ENCODE measurements at regions not wholly inside any gene's neighbourhood (a gene's known extent, or its start where the extent isn't known, plus 50 kb on each side); places are given as distances from the start of the nearest gene placed in this dataset.

DNA sequence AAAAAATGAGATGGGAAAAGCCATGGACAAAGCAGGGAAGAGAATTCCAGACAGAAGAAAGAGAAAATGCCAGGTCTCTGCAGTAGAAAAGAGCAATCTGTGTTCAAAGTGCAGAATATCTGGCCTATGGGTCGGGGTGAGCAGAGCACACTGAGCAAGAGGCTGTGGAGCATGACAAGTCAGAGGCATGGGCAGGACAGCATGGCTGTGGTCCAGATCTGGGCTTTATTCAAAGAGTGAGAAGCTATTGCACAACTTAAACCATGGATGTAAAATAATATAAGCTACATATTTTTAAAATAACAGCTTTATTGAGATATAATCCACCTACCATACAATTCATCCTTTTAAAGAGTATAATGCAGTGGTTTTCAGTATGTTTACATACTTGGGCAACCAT lies 133.1 kb upstream of the SPDL1 start:
- ATAC-seq (no peak), DNase-seq (ENCODE audit: low spot score) (no peak)

DNA sequence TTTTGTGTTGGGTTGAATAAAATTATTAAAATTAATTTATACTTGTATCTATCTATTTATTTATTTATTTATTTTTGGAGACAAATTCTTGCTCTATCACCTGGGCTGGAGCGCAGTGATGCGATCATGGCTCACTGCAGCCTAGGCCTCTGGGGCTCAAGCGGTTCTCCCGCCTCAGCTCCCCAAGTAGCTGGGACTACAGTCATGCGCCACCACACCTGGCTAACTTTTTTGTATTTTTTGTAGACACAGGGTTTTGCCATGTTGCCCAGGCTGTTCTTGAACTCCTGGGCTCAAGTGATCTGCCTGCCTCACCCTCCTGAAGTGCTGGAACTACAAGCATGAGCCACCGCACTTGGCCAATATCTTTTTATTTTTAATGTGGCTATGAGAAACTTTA lies 134.7 kb upstream of the SPDL1 start:
- no peak for ATAC-seq
- DNase-seq (ENCODE audit: low spot score): no peak

- ATAC-seq (no peak), DNase-seq (ENCODE audit: low spot score) (no peak)
Measured at GRCh38 chr5:169445191-169445590, 138.4 kb upstream of the SPDL1 start.

DNA sequence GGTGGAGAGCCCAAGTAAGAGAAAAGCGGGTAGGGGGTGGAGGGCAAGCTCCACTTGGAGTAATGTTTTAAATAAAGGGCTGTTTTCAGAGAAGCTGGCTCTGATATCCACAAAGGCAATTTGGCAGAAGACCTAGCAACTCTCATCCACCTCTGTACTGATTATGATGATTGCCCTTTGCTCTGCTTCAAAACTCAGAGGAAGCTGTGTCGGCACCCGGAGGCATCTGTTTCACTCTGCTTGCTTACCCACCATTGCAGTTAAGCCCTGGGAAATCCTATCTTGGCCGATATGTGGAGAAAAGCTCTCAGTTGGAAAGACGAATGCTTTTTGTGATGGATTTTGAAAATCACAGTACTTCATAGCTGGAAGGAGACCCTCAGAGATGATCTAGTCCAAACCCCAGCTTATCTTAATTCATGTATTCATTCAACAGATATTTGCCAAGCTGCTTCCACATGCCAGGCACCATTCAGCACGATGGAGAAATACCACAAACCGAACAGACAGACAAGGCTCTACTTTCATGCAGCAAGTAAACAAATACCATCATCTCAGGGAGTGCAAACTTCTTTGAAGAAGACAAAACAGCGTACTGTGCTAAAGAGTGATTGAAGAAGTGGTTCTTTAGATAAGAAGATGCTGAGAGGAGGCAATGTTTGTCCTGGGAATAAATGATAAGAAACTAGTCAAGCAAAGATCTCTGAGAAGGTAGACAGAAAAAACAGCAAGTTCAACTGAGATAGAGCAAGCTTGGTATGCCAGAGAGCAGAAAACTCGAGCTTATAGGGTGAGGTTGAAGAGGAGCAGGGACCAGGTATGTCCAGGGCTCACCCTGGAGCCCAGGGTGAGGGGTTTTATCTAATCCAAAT lies 140.4 kb upstream of the SPDL1 start:
- ATAC-seq: no peak
- DNase-seq (ENCODE audit: low spot score): no peak

DNA sequence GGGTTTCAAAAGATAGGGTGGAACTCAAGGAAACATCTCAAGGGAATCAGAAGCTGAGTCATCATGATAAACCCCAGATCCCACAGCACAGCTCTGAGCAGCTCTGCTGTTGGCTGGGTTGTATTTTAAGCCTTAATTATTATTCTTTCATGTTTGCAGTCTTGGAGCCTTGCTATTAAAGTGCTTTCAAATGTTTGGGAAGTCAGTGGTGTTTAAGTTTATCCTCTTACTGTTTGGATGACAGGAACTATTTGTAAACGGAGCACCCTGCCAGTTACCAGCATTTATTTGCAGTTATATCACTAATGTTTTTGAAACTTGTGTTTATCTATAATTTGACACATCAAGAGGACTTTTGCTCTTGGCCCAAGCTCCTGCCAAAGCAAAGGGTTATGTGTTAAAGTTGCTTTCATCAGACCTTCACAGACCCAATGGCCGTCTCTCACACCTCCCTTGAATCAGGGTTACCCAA lies 141.1 kb upstream of the SPDL1 start:
- ATAC-seq (no peak), DNase-seq (ENCODE audit: low spot score) (no peak)

DNA sequence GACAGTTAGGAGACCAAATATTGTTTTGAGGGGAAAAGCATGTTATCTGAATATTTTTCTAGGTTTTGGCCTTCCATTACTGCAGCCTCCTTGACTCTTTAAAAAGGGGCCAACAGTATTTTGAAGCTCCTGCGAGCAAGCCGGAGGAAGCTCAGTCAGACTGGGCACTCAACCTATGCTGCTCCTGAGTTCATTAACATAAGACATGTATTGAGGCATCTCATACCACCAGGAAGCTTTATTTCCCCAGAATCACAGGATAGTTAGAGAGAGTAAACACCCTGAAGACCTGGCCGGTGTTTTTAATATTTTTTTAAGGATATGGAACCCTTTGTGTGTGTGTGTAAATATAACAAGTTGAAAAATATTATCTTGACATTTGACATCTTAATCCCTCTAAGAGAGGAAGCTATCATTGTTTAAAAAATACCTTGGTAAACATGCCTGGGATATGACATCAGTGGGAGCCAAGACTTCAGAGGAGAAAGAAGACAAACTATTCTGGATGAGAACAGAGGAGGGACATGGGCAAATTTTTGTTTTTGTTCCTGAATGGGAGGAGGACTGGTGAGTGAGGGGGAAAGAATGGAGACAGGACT lies 139.3 kb upstream of the SLIT3 start:
- DNase-seq (ENCODE audit: low spot score) (no peak), ATAC-seq (no peak)

DNA sequence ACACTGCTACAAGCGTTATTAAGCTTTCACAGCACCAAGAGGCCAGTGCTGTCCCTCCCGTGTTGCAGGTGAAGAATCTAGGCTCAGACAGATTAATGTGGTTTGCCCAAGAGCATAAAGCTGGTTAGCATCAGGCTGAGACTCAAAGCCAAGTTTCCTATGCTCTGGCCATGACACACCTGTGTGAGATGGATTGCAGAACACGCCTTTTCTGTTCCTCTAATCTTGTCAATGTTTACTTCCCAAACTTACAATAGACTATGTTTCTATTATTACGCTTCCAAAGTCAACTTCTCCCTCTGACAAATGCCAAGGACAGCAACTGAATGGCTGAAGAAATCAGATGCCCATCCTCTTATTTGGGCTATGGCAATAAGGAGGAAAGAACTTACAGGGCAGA lies 138.4 kb upstream of the SLIT3 start:
- DNase-seq (ENCODE audit: low spot score): no peak
- ATAC-seq: no peak

DNA sequence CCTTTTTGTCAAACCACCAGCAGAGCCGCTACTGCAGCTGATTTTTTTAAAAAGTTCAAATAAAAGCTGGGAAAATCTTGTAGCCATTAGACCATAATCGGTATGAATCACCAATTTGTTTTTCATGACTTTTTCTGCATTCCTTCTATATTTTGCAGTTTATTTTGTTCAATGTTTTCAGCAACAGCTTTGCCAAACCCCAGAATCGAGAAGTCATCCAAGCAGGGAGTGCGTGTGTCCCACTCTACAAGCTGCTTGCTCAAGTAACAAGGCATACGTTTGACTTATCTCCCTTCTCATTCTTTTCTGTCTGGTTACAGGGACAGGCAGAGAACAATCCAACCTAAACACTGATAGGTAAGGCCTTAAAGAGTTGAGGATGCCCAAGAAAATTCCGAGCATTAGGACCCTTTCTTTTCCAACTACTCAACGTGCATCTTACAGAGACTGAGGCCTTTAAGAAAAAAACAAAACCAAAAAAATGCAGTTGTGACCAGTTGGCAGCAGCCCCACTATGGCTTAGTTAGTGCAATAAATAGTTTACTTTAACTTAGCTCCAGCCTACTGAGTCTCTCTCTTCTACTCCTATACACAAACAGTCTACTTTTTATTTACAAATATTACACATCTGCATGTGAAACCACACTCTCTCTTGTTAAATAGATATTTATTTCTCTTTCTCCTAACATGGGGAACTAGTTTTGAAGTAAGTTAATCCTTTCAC lies 134.7 kb upstream of the SLIT3 start:
- DNase-seq (ENCODE audit: low spot score) (no peak), ATAC-seq (no peak)

DNA sequence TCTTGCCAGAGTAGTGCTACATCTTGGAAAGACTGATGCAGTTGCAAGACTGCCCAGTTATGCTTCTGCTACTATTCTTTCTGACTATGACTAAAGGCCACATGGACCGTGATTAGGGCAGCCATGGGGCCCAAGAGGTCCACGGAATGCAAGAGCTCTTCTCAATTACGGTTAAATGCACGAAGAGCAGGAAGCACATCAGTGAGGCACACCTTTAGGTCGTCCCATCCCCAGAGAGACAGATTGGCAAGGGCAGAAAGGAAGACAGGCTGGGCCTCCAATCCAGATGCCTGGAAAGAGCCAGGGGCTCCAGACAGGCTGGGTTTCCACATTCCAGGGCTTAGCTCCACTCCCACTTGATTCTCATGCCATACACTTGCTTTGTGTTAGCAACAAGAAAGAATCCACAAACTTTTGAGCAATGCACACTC lies 132.3 kb upstream of the SLIT3 start:
- ATAC-seq (no peak), DNase-seq (ENCODE audit: low spot score) (no peak)

DNA sequence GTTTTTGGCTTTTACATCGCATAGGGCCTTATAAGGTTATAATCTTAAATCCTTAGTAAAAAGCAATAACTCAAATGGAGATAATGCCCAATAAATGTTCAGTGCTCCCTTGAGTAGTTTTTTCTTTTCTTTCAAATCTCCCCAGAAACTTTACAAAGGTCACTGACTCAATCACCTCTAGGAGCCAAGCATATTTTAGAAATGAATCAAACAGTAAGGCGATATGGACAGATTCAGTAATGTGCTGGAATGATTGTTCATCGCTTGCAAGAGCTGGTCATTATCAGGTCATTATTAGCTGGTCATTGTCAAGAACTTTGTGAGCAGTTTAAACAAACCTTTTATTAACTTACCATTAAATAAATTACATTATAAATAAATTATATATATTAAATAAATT lies 130.4 kb upstream of the SLIT3 start:
- ATAC-seq (no peak), DNase-seq (ENCODE audit: low spot score) (no peak)

DNA sequence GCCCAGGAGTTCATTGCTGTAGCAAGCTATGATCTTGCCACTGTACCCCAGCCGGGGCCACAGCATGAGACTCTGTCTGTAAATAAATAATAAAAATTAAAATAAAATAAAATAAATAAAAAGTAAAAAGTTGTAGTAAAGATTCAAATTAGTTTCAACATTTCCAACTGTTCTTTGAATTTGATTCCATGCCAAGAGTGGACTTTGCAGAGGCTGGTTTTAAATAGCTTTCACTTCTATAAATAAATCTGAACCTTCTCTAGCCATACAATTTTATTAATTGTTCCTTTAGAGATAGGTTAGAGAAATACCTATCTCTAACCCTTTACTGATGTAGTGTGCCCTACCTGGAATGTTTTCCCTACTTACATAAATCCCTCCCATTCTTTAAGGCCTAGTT lies 129.7 kb upstream of the SLIT3 start:
- DNase-seq (ENCODE audit: low spot score) (no peak), ATAC-seq (no peak)

- no peak for ATAC-seq
Measured at GRCh38 chr5:169429044-169429443, 128.1 kb upstream of the SLIT3 start.

GRCh38 chr5:169426784-169427183 lies 125.8 kb upstream of the SLIT3 start:
- DNase-seq (ENCODE audit: low spot score) (no peak), ATAC-seq (no peak)

More at GRCh38 chr5:169429044-169429443, 128.1 kb upstream of the SLIT3 start:
- no peak for DNase-seq (ENCODE audit: low spot score)

DNA sequence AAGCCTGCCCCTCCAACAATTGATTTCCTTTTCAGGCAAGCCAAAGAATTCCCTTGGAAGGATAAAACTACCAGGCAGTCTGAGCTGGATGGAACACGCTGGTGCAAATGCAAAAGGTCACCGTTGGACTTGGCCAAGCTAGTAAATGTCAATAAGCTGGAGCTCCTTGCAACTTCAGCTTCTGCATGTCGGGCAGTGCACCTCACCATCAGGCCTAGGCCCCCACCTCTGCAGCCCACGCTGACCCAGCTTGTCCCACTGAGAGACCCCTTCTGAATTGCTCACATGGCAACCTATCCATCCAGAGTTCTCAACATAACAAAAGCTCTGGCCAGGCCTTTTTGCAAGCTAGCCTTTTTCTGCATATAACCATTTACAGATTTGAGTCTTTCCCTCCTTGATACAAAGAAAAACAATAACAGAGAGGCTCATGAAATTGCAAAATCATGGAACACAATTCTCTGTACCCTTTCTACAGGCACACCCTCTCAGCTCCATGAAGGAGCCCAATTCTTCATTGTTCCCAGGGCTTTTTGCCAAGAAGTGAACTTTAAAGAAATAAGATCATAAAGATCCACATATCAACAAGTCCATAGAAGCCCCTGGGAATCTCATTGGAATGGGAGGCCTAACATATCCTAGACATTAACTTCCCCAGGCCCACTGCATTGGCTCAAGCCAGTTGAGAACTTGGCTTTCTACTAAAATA lies 123.9 kb upstream of the SLIT3 start:
- DNase-seq (ENCODE audit: low spot score): no peak

DNA sequence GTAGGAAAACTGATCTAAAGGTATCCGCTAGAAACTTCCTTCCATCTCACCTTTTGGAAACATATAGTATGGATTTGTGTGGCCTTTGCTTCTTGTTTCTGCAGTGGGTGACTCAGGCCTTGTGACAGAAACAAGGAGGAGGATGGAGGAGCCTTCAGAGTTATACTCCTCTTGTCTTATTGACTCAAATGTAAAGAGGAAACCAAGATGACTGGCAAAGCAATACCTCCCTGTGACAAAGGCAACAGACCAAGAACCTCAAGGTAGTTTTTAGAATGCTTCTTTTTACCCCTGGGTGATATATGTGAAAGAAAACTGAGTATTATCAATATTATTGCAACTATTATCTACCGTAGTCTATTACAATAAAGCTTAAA lies 123.3 kb upstream of the SLIT3 start:
- ATAC-seq: no peak
- DNase-seq (ENCODE audit: low spot score): no peak

More for the DNA sequence above, 123.9 kb upstream of the SLIT3 start:
- no peak for ATAC-seq

DNA sequence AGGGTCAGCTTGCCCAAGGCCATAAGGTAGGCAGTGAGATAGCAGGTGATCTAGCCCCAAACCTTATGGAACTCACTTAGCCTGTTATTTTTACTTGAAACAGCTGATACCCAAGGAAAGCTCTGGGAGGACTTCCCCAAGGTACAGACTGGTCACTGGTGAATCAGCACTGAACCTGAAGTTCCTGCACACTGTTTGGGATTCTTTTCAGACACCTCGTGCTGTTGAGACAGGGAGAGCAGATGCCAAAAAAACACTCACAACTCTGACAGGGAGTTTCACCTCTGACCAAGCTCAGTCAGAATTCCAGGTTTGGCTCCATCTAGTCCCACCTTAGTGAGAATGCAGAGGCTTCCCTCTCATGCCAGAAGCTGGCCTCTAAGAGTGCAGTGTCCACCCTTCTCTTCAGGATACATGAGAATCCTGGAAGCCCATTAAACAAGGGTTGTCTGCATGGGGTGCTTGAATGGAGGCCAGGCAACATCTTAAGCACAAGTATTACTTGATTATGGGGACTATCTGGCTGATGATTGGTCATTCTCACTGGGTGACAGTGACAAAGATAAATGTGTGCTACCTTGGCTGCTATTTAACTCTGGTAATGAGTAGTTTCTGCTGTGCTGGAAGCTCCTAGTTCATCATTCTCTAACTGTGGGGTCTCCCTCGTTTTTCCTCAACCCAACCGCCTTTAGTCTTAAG lies 122.8 kb upstream of the SLIT3 start:
- ATAC-seq (no peak), DNase-seq (ENCODE audit: low spot score) (no peak)

- DNase-seq (ENCODE audit: low spot score) (no peak), ATAC-seq (no peak)
Measured at GRCh38 chr5:169422087-169422486, 121.1 kb upstream of the SLIT3 start.

DNA sequence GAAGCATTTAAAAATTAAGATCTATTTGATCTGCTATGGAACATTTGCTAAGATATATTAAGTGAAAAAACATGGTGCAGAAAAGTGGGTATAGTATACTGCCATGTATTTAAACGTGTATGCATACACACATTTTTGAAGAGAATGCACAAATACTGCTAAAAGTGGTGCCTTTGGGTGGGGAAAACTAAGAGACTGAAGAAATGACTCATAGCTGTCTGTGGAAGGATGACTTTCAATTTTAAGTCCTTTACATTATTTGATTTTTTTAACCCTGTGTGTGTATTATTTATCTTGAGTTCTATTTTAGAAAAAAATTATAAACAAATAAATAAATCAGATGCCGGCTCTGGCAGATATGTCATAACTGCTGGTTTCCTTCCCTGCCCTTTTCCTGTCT lies 120.7 kb upstream of the SLIT3 start:
- ATAC-seq (no peak), DNase-seq (ENCODE audit: low spot score) (no peak)

GRCh38 chr5:169417676-169418075 lies 116.7 kb upstream of the SLIT3 start:
- DNase-seq (ENCODE audit: low spot score) (no peak), ATAC-seq (no peak)

DNA sequence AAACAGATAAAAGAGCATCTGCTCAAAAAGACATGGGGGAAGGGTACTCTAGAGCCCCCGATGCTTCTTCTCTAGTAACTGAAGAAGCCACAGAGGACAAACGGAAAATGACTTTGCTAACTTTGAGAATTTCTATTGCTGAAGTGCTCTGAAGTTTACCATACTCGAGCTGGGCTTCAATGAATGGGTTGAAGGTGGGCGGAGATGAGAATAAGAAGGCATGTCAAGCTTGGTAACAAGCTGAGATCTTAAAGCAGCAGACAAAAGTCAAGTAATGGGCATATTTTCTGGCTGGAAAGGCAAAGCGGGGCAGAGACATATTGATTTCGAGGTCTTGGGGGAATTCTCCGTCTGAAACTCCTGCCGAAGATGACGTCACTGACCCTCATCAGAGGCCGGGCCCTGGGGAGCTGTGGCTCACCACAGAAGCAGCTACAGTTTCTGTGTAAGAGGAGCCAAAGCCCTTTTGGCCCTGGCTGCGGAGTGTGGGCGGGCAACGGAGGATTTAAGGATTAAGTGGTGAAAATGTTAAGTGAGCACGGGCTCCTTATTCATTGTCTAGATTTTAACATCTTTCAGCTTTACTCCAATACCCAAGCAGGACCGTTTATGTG lies 115.8 kb upstream of the SLIT3 start:
- DNase-seq (ENCODE audit: low spot score): no peak
- no peak for ATAC-seq
